Smooth muscle cell (in vitro differentiated cells): ENCODE measurements at regions not wholly inside any gene's neighbourhood (a gene's known extent, or its start where the extent isn't known, plus 50 kb on each side); places are given as distances from the start of the nearest gene placed in this dataset.
A peak's percentile ranks its signal among the peaks of the same experiment; 100 is the strongest.

Experiments
- DNase-seq: peaks from one replicate; lab custom pipeline; 2025; ENCODE audit not compliant: unreplicated experiment; lab: John Stamatoyannopoulos, UW
- H2AFZ ChIP-seq: fragments of 200-600 bp; sonication (generic); 2 replicates; pipeline ENCODE4 v1.6.0; 2016; ENCODE audit warnings: antibody characterized with exemption, low read depth, mild to moderate bottlenecking
- H3F3A ChIP-seq: fragments of 200-600 bp; sonication (generic); 2 replicates; pipeline ENCODE4 v1.6.0; 2017; ENCODE audit warnings: antibody characterized with exemption, low read depth
- H3K27ac ChIP-seq: fragments of 200-600 bp; sonication (generic); 2 replicates; pipeline ENCODE4 v1.5.1; 2016; ENCODE audit warnings: low read depth, mild to moderate bottlenecking
- H3K27me3 ChIP-seq: fragments of 200-600 bp; sonication (generic); 2 replicates; pipeline ENCODE4 v1.6.1; 2016; ENCODE audit warnings: low read depth, mild to moderate bottlenecking
- H3K36me3 ChIP-seq: fragments of 200-600 bp; sonication (generic); 2 replicates; pipeline ENCODE4 v1.5.1; 2016; ENCODE audit warnings: low read depth
- H3K4me1 ChIP-seq: fragments of 200-600 bp; sonication (generic); 2 replicates; pipeline ENCODE4 v1.5.1; 2016; ENCODE audit warnings: low read depth
- H3K4me2 ChIP-seq: fragments of 200-600 bp; sonication (generic); 2 replicates; pipeline ENCODE4 v1.6.0; 2016; ENCODE audit warnings: mild to moderate bottlenecking
- H3K4me3 ChIP-seq: fragments of 200-600 bp; sonication (generic); 2 replicates; pipeline ENCODE4 v1.5.1; 2016; ENCODE audit warnings: mild to moderate bottlenecking
- H3K79me2 ChIP-seq: fragments of 200-600 bp; sonication (generic); 2 replicates; pipeline ENCODE4 v1.6.0; 2016; ENCODE audit warnings: low read depth, mild to moderate bottlenecking
- H3K9ac ChIP-seq: fragments of 200-600 bp; sonication (generic); 2 replicates; pipeline ENCODE4 v1.6.0; 2016; ENCODE audit warnings: low read depth
- H3K9me3 ChIP-seq: fragments of 200-600 bp; sonication (generic); replicated peaks from 2 replicates; pipeline ENCODE4 v1.5.1; 2016; ENCODE audit warnings: low read depth
- H4K20me1 ChIP-seq: fragments of 200-600 bp; sonication (generic); 2 replicates; pipeline ENCODE4 v1.6.0; 2016; ENCODE audit warnings: low read depth
- WGBS: methylation state at CpG from one replicate; pipeline ENCODE4 v1.1.7; 2016; ENCODE audit warnings: low lambda C conversion rate; 5-methylcytosine and 5-hydroxymethylcytosine counted together
- TF ChIP-seq, protein P1 (sequence below): fragments of 200-600 bp; sonication (generic); IDR thresholded peaks from 2 replicates; pipeline ENCODE4 v1.5.1; 2017; ENCODE audit warnings: borderline replicate concordance, mild to moderate bottlenecking, antibody characterized with exemption; ENCODE audit not compliant: insufficient read depth, poor library complexity, severe bottlenecking

DNA sequence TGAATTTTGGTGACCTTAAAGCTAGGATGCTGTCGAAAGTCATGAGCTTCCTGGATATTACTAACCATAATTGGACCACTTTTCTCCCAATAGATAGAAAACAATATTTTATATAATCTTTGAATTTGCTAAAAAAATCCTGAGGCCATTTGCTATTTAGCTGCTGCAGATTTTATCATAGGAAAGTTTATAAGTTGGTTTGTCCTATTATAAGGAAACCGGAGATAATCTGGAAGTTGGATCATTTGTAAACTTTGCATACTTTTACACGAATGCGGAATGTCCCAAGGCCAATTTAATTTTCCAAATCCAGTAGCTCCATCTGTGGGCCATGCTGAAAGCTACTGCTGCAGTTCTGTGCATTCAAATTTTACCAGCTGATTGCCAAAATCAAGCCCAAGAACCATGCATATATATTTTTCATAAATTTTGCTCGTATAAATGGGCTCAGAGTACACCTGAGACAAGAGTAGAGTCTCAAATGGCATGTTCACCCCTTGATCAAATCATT lies 378.3 kb downstream of the FAM181B start:
- Histone ChIP-seq H3K9me3 (no peaks in the 10 kb centered on the region), H2AFZ (no peak overlapping the region), H3F3A (no peaks in the 10 kb centered on the region), H3K27me3 (peaks cover 9% of the 10 kb centered on the region), H3K27ac (no peak overlapping the region), H4K20me1 (no peaks in the 10 kb centered on the region), H3K4me3 (no peak overlapping the region), H3K36me3 (no peaks in the 10 kb centered on the region), H3K79me2 (no peaks in the 10 kb centered on the region), H3K9ac (no peak overlapping the region), H3K4me1 (no peaks in the 10 kb centered on the region), H3K4me2 (no peak overlapping the region)
- DNase-seq = no peak
- 91% methylated on average over 5 of the region's 5 CpGs for WGBS
- TF ChIP-seq, protein P1, sequence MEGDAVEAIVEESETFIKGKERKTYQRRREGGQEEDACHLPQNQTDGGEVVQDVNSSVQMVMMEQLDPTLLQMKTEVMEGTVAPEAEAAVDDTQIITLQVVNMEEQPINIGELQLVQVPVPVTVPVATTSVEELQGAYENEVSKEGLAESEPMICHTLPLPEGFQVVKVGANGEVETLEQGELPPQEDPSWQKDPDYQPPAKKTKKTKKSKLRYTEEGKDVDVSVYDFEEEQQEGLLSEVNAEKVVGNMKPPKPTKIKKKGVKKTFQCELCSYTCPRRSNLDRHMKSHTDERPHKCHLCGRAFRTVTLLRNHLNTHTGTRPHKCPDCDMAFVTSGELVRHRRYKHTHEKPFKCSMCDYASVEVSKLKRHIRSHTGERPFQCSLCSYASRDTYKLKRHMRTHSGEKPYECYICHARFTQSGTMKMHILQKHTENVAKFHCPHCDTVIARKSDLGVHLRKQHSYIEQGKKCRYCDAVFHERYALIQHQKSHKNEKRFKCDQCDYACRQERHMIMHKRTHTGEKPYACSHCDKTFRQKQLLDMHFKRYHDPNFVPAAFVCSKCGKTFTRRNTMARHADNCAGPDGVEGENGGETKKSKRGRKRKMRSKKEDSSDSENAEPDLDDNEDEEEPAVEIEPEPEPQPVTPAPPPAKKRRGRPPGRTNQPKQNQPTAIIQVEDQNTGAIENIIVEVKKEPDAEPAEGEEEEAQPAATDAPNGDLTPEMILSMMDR = no peak

DNA sequence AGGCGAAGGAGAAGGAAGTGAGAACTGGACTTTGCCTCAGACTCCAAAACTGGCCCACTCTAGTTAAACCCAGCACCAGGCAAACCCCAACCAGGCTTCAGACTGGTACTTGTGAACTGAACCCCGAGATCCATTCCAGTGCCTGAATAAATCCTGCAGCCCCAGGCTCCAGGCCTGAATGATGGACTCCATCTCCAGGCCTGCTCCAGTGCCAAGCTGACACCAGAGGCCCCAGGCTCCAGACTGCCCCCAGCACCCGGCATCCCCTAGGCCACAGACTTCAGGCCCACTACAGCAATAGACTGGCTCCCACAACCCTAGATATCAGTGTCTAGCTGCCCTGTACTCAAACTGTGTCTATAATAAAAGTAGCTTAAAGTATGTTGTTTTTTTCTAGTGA lies 406.8 kb downstream of the FAM181B start:
- DNase-seq = no peak
- no peak overlapping the region for H3K4me2 ChIP-seq
- H3K9ac ChIP-seq = no peak overlapping the region
- TF ChIP-seq, protein P1 = no peak
- no peaks in the 10 kb centered on the region for H4K20me1 ChIP-seq
- H3K9me3 ChIP-seq = no peaks in the 10 kb centered on the region
- H3K27me3 ChIP-seq = peaks cover 10% of the 10 kb centered on the region
- no peaks in the 10 kb centered on the region for H3F3A ChIP-seq
- H3K79me2 ChIP-seq = no peaks in the 10 kb centered on the region
- H3K36me3 ChIP-seq = no peaks in the 10 kb centered on the region
- WGBS = 88% methylated on average over 3 of the region's 3 CpGs
- no peak overlapping the region for H3K27ac ChIP-seq
- H3K4me1 ChIP-seq = no peaks in the 10 kb centered on the region
- H3K4me3 ChIP-seq = no peak overlapping the region
- H2AFZ ChIP-seq = no peak overlapping the region

DNA sequence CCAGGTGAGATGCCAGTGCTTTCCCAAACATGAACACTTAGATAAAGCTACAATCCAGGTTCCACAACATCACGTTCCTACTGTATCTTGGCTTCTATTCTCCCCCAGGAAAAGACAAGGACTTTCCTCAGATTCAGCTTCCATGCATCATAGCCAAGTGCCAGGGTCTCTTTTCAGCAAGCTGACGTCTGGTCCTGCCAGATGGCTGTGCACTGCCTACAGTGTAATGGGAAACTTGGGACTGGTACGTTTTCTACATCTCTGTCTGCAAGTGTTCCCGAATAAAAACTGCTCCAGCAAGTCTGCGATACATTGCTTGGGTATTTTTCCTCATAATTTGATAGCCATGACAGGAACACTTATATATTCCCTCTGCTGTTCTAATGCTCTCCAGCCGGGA lies 412.5 kb downstream of the FAM181B start:
- Histone ChIP-seq H3K9me3 (no peaks in the 10 kb centered on the region), H3F3A (no peaks in the 10 kb centered on the region)

DNA sequence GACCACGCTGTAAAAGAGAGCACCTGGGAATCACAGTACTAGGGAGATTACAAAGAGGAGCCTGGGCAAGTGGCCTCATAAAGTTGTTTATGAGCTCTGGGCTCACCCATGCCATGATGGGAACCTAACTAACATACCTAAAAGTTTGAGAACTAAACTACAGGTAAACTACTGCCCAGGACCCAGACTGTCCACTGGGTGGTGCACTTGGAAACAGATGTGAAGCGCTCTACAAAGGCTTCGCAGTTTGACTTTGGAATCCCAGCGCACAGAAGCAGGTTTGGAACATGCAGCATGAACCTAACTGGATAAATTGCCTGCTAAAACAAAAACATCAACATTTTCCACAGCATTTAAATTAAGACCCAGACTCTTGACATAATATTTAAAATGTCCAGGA lies 418.6 kb downstream of the FAM181B start:
- H3K79me2 ChIP-seq = no peaks in the 10 kb centered on the region

More for the DNA sequence above, 412.5 kb downstream of the FAM181B start:
- Histone ChIP-seq H3K4me2 (no peak overlapping the region), H2AFZ (no peak overlapping the region), H3K9ac (no peak overlapping the region), H3K79me2 (no peaks in the 10 kb centered on the region), H3K27ac (no peak overlapping the region), H3K36me3 (no peaks in the 10 kb centered on the region), H4K20me1 (no peaks in the 10 kb centered on the region), H3K27me3 (peaks cover 37% of the 10 kb centered on the region), H3K4me1 (no peaks in the 10 kb centered on the region), H3K4me3 (no peak overlapping the region)
- TF ChIP-seq, protein P1 = no peak
- DNase-seq = no peak
- WGBS = 80% methylated on average over 6 of the region's 6 CpGs

More for the DNA sequence above, 418.6 kb downstream of the FAM181B start:
- Histone ChIP-seq H3K4me2 (no peak overlapping the region), H3K4me1 (no peaks in the 10 kb centered on the region), H3F3A (no peaks in the 10 kb centered on the region), H3K27ac (no peak overlapping the region), H3K36me3 (no peaks in the 10 kb centered on the region), H3K27me3 (peaks cover 39% of the 10 kb centered on the region), H2AFZ (no peak overlapping the region), H3K4me3 (no peak overlapping the region), H3K9ac (no peak overlapping the region), H4K20me1 (no peaks in the 10 kb centered on the region), H3K9me3 (no peaks in the 10 kb centered on the region)
- DNase-seq = no peak
- WGBS = 17% methylated on average over 4 of the region's 4 CpGs
- TF ChIP-seq, protein P1 = peak; percentile 62
